ENCODE measurements at regions not wholly inside any gene's neighbourhood (a gene's known extent, or its start where the extent isn't known, plus 50 kb on each side); places are given as distances from the start of the nearest gene placed in this dataset.

DNA sequence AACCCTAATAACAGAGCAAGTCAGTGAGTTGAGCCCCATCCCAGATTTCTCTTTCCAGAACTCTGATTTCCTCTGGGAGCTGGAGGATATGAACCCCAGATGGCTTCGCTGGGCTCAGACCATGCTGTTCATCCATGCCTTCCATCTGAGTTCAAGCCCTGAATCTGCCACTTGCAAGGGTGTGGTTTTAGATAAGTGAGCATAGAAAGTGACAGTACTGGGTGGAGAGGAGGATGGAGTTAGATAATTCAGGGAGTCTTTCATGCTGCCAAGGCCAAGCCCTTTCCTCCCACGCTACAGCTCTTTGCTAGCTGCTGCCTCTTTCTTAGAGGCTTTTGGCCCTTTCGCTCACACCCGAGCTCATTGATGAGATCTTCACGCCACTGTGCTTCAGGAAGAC, 57.2 kb upstream of the MAFB start:
- Histone ChIP-seq H3K4me1 (ENCODE audit: control insufficient read depth in 5 of 5, insufficient read depth in 5 of 5, low read length in 5 of 5) (peaks cover 0 to 8% (median 0%) of the 10 kb centered on the region in 5 donors), H3K9me3 (ENCODE audit: control insufficient read depth in 4 of 4, insufficient read depth in 3 of 4, low read length in 3 of 4) (no peaks in the 10 kb centered on the region), H3K36me3 (ENCODE audit: control insufficient read depth in 4 of 4, insufficient read depth in 4 of 4, low read length in 4 of 4) (no peaks in the 10 kb centered on the region), H3K4me3 (no peak overlapping the region), H3K27ac (ENCODE audit: low read depth in 1 of 2, low read length in 1 of 2) (no peak overlapping the region), H3K9ac (ENCODE audit: insufficient read depth in 1 of 2, low read length in 2 of 2) (no peak overlapping the region), H3K27me3 (ENCODE audit: control insufficient read depth in 3 of 3, insufficient read depth in 3 of 3, low read length in 2 of 3) (peaks cover 0 to 4% (median 0%) of the 10 kb centered on the region in 3 donors)
- ATAC-seq (ENCODE audit: insufficient read depth, low FRiP score) (no peak), DNase-seq (no peak)
- no peak for TF ChIP-seq CTCF (IDR thresholded peaks at IDR 0.05; ENCODE audit: control extremely low read depth, extremely low read depth)
- WGBS, 2 donors: 80 to 85% methylated on average over 5 of the region's 5 CpGs

DNA sequence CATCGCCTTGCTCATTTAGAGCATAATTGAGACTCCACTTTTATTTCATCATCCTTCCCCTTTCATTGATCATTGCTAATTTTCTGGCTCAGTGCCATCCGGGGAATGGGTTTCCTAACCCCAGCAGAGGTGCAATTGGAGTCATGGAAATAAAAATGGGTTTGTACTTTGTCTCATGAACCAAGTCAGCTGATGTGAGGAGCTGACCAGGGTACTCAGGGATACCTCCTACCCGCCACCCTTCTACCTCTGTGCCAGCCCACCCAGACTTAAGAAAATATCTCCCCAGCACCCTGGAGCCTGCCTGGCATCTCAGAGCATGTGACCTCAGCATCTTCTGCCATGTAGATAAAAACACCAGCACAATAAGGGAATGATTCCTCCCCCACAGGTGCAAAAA, 59.1 kb upstream of the MAFB start:
- 95 to 99% methylated on average over 3 of the region's 3 CpGs for WGBS, 2 donors
- no peaks in the 10 kb centered on the region for H3K9me3 ChIP-seq (ENCODE audit: control insufficient read depth in 4 of 4, insufficient read depth in 3 of 4, low read length in 3 of 4)
- peaks cover 0 to 8% (median 0%) of the 10 kb centered on the region in 5 donors for H3K4me1 ChIP-seq (ENCODE audit: control insufficient read depth in 5 of 5, insufficient read depth in 5 of 5, low read length in 5 of 5)
- no peak for TF ChIP-seq CTCF (IDR thresholded peaks at IDR 0.05; ENCODE audit: control extremely low read depth, extremely low read depth)
- H3K27ac ChIP-seq (ENCODE audit: low read depth in 1 of 2, low read length in 1 of 2): no peak overlapping the region
- no peak for DNase-seq
- no peak overlapping the region for H3K4me3 ChIP-seq
- H3K9ac ChIP-seq (ENCODE audit: insufficient read depth in 1 of 2, low read length in 2 of 2): no peak overlapping the region
- no peaks in the 10 kb centered on the region for H3K36me3 ChIP-seq (ENCODE audit: control insufficient read depth in 4 of 4, insufficient read depth in 4 of 4, low read length in 4 of 4)
- no peak for ATAC-seq (ENCODE audit: insufficient read depth, low FRiP score)
- peaks cover 0 to 4% (median 0%) of the 10 kb centered on the region in 3 donors for H3K27me3 ChIP-seq (ENCODE audit: control insufficient read depth in 3 of 3, insufficient read depth in 3 of 3, low read length in 2 of 3)

DNA sequence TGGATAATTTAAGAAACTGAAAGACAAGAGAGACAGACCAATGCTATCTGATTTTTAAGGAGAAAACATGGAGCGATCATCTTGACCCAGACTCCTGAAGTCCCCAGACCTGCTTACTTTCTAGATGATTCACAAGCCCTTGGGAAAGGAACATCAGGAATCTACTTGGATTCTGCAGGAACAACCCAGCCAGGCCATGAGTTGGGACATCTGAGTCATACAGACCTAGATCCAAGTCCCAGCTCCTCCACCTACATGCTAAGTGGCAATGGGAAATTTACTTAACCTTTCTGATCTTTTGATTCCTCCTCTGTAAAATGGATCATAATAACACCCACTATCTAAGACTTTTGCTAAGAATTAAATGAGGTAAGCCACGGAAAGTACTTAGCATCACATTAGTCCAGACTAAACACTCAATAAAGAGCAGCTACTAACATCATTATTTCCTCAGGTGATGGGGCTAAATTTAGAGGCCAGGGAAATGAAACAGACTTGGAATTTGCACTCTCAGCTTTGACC, 61.0 kb upstream of the MAFB start:
- H3K9me3 ChIP-seq (ENCODE audit: control insufficient read depth in 4 of 4, insufficient read depth in 3 of 4, low read length in 3 of 4): no peaks in the 10 kb centered on the region
- no peak for TF ChIP-seq CTCF (IDR thresholded peaks at IDR 0.05; ENCODE audit: control extremely low read depth, extremely low read depth)
- no peak for DNase-seq
- H3K4me1 ChIP-seq (ENCODE audit: control insufficient read depth in 5 of 5, insufficient read depth in 5 of 5, low read length in 5 of 5): peaks cover 0 to 10% (median 0%) of the 10 kb centered on the region in 5 donors
- H3K27me3 ChIP-seq (ENCODE audit: control insufficient read depth in 3 of 3, insufficient read depth in 3 of 3, low read length in 2 of 3): no peaks in the 10 kb centered on the region
- no peak overlapping the region for H3K9ac ChIP-seq (ENCODE audit: insufficient read depth in 1 of 2, low read length in 2 of 2)
- 85 to 94% methylated on average over 2 of the region's 2 CpGs for WGBS, 2 donors
- no peaks in the 10 kb centered on the region for H3K36me3 ChIP-seq (ENCODE audit: control insufficient read depth in 4 of 4, insufficient read depth in 4 of 4, low read length in 4 of 4)
- no peak overlapping the region for H3K27ac ChIP-seq (ENCODE audit: low read depth in 1 of 2, low read length in 1 of 2)
- ATAC-seq (ENCODE audit: insufficient read depth, low FRiP score): no peak
- H3K4me3 ChIP-seq: no peak overlapping the region

DNA sequence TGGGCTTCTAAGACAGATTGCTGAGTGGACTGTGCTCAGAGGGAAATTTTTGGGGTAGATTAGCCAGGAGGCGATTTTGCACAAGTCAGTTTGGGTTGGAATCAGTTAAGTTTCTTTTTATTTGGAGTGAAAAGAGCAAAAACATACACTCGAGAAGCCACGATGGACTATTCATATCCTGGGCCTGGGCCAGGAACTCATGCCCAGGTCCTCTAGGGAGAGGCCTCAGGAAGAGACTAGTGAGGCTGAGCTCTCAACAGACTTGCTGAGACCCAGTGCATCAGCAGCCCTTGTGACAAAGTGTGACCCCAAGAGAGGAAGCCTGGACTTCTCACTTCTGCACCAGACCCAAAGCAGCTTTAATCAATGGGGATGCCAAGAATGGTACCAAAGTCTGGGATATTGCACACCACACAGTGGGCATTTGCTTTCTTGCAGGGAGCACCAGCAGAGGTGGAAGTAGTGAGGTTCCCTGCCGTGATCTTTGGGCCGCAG, 61.6 kb upstream of the MAFB start:
- Histone ChIP-seq H3K4me1 (ENCODE audit: control insufficient read depth in 5 of 5, insufficient read depth in 5 of 5, low read length in 5 of 5) (peaks cover 0 to 10% (median 0%) of the 10 kb centered on the region in 5 donors), H3K27me3 (ENCODE audit: control insufficient read depth in 3 of 3, insufficient read depth in 3 of 3, low read length in 2 of 3) (no peaks in the 10 kb centered on the region), H3K9me3 (ENCODE audit: control insufficient read depth in 4 of 4, insufficient read depth in 3 of 4, low read length in 3 of 4) (no peaks in the 10 kb centered on the region), H3K9ac (ENCODE audit: insufficient read depth in 1 of 2, low read length in 2 of 2) (no peak overlapping the region), H3K36me3 (ENCODE audit: control insufficient read depth in 4 of 4, insufficient read depth in 4 of 4, low read length in 4 of 4) (no peaks in the 10 kb centered on the region), H3K27ac (ENCODE audit: low read depth in 1 of 2, low read length in 1 of 2) (no peak overlapping the region), H3K4me3 (no peak overlapping the region)
- 64 to 76% methylated on average over 5 of the region's 5 CpGs for WGBS, 2 donors
- TF ChIP-seq CTCF (IDR thresholded peaks at IDR 0.05; ENCODE audit: control extremely low read depth, extremely low read depth): no peak
- DNase-seq (no peak), ATAC-seq (ENCODE audit: insufficient read depth, low FRiP score) (no peak)
